GM19438 (cell line): ENCODE measurements at regions not wholly inside any gene's neighbourhood (a gene's known extent, or its start where the extent isn't known, plus 50 kb on each side); places are given as distances from the start of the nearest gene placed in this dataset.

ENCODE experiments used
- ATAC-seq: cut with Tn5 transposase; IDR thresholded peaks from one replicate; pipeline ENCODE4 v1.9.1; 2021; ENCODE audit warnings: low read depth; ENCODE audit not compliant: unreplicated experiment

DNA sequence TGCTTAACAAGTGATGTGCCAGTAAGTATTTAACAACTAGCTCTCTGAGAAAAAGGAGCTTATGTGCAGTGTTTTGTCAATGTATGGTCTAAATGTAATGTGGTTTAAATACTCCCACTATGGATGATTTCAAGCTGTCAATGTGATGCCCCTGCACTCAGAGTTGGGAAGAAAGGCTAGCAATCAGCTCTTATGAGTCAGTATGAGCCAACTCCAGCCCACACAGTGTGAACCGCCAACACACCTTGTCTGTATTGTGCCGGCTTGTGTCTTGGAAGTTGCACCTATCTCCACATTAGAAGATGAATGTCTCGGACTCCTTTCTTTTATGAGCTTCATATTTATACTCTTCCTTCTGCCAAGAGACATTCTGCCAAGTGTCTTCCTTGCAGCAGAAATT, 703.8 kb upstream of the RAB6C start:
- ATAC-seq, result no peak

DNA sequence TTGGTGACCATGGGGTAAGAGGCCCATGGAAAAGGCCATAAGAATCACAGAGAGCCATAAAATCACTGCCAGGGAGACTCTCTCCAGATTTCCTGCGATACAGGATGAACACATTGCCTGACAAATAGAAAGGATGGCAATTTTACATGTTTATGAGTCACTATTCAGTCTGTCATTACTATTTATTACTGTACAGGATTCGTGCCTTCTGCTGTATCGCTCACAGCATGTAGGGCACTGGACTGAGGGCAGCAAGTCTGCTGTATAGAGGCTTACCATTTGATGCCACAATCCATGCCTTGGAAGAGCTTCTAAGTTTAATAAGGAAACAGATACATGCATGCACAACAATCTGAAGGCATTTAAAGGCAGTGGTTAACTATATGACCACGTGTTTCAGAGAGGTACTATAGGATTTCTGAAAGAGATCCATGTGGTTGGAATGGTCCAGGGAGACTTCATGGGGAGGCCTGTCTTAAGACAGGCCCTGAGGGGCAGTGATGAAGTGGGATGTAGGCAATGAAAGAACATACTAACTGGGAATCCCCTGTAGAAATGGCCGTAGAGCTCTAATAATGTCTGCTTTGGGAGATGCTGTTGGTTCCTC, 702.4 kb upstream of the RAB6C start:
- ATAC-seq, result no peak

DNA sequence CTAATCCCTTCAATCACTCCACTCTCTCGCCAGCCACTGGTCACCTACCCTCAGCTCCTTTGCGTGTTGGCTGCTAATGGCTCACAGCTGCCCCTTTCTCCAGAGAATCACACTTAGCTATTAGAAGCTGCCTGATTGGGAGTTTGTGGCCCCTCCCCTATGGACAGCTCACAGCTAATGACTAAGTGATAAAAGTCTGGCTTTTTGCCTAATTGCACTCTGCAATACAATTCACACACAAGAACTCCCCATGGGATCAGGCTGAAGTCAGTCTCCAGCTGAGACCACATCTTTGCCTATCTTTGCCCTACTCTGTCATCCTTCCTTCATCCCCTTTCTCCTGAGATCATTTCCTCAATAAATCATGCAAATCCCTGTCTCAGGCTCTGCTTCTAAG, 701.9 kb upstream of the RAB6C start:
- no peak for ATAC-seq

DNA sequence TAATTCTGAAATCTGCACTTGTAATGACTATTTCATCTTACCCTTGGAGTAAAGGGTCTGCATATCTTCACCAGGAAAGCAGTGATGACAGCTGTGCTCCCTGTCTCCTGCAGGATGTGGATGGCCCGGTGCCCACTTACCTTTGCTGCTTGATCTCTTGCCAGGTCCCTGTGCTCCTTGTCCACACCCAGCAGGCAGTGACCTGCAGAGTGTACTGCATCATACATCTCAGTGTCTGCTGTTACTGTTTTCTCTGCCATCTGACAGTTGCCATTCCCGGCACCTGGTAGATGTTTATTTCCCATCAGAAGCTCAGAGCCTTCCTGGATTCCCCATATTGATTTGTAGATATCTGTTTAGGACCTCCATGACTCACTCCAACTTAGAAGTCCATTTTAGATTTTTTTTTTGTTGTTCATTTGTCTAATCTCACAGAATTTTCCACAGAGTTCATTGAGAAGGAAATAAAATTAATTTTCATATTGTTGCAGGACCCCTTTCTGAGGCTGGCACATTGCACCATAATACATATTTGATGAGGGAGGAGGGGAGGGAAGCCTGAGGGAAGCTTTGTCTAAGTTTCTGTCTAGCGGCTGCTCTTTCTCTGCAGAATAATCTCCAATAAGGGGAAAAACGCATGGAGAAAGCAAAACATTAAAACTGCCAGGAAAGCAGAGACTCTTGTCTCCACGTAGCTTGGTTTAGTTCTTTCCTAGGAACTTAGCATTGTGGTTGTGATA, 697.5 kb upstream of the RAB6C start:
- ATAC-seq, result no peak

DNA sequence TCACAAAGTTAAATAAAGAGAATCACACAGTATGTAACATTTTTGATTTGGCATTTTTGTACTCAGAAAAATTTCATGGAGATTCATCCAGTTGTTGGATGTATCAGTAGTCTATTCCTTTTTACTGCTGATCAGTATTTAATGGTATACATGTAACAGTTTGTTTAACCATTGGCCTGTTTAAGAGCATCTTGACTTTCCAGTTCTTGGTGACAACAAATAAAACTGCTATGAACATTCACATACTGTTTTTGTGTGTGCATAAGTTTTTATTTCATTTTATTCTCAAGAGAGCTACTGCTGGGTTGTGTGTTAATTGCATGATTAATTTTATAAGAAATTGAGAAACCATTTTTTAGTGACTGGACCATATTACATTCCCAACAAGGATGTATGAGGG, 694.5 kb upstream of the RAB6C start:
- no peak for ATAC-seq

DNA sequence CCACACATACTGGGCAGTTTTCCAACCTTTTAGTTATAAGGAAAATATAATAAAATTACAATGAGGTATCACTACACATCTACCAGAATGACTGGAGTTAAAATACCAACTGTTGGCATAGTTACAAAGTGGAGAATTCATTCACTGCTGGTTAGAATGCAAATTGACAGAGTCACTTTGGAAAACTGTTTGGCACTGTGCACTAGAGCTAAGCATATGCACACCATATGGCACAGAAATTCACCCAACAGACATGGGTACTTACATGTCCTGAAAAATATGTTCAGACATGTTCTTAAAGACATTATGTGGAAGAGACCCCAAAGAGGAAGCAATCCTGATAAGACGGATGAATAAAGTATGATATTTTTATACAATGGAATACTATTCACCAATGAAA, 686.1 kb upstream of the RAB6C start:
- ATAC-seq, result no peak

DNA sequence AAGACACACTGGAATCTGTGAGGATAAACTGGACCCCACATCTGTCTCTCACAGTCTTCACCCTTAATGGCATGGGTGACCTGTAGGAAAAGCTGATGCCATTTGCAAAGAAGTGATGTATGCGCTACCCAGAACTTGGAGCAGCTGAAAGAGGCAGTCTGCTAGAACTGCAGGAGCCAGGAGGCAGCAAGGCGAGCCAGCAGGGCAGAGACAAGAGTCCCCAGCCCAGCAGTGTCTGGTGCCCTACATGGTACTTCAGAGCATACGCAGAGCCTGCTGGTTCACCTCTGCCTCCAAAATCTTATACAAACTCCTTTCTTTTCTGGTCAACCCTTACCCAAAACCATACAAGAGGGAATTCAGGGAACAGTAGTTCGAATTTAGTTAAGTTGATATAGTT, 683.1 kb upstream of the RAB6C start:
- no peak for ATAC-seq

DNA sequence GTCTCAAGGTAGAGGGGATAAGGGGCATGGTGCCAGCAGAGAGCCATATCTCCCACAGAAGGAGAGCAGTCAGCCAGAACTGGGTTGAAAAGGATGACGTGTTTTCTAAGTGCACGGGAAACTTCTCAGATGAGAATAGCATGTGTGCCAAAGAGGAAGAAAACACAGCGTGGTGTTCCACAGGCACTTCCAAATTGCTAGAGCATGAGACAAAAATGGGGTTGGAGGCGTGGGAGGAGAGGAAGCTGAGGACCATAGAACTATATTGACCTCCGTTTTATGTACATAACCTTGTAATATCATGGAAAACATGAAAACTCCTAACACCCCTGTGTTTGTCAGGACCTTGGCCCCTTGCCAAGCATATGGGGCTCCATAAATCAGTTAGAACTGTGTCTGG, 682.7 kb upstream of the RAB6C start:
- no peak for ATAC-seq

DNA sequence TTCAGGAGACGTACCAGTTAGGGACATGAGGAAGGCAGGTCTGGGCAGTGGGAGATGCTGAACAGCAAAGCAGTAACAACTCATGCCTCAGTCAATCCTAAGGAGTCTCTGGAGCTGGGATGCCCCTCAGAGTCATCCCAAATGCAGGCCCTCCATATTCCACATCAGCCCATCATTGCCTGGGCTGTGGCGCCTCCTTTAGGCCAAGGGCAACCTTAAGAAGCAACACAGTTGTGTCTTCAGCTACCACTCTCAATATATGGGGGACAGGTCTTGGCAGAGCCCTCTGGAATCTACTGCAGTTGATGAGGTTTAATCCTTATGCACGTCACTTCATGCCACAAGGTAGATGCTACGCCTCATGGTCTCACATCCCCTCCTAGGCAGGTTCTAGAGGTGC, 682.0 kb upstream of the RAB6C start:
- no peak for ATAC-seq

DNA sequence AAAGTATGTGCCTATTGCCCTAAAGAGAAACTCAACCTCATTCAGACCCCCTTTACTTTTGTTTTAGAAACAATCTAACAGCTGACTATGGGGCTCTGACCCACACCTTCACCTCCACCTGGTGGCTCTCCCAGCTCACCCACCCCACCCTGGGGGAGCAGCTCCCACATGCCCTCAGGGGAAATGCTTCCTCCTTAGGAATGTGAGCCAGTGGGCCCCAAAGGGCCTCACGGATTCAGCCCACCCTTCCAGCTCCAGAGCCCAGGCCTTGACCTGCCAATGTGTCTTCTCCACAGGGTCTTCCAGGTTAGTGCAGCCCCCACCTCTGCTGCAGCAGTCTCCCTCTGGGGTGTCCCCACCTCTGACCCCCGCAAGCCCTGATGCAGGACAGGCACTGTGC, 680.1 kb upstream of the RAB6C start:
- ATAC-seq, result no peak

DNA sequence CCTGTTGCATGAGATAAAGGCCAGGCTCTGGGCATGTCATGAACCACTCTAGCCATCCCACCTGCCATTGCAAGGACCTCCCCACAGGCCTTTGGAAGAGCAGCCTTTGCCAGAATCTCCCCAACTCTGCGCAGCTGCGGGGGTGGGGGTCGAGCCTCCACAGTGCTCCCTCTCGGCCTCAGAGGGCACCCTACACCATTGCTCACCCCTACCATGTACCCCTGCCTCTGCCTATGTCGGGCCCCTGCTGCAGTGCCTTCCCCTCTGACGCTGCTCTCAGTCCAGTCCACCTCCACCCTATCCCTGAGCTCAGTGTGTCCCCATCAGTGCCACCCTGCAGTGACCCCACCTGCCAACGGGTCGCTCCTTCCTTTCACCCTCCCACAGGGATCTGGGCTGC, 679.7 kb upstream of the RAB6C start:
- ATAC-seq, result no peak

DNA sequence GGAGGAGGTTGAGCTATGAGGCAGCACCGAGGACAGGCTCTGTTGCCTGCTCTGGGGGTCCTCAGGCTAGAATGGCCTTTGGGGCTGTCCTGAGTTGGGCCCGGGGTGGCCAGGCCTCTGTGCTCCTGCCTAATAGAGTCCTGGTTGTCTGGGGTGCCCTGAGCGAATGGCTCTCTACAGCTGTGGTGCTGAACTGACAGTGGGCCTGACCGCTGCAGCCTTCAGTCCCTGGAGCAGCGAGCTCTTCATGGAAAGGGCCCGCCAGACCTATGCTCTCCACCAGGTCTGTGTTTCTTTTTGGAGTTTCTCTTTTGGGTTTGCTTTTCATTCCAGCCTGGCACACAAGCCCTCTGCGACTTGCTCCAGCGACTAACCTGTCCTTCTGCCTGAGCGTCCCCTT, 679.0 kb upstream of the RAB6C start:
- ATAC-seq, result no peak

DNA sequence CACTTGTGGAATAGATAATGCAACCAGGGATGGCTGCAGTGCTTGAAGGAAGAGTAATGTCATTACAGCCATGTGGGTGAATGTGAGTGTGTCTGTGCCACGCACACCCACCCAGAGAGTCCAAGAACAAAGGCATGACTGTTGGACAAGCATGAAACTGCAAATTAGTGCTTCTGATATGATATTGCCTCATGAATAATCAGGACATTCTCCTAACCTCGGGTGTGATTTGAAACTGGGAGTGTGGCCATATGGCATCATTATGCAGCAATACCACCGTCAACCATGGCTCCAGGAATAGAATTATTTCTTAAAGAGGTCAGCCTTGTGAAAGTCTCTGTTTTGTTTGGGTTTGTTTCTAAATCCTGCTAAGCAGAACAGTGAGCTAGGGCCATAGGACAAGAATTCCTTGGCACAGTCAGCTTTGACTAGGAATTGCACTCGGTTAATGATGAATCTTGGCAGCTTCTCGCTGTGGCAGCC, 678.0 kb upstream of the RAB6C start:
- ATAC-seq, result no peak

DNA sequence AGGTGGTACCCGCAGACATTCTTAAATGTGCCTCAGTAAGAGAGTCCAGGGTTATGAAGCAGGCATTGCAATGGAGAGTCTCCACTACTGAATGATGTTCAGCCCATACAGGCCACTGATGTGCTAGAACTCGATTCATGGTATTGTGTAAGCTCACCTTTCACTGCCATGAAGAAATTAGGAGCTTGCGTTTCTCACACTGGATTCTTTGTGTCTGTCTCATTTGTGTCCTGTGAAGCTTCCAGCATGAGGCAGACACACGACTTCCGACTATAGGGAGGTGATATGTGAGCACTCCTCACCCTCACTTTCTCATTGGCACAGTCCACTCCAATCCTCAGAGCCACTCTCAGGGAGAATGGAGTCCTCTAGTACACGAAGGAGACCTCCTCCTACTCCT, 677.4 kb upstream of the RAB6C start:
- no peak for ATAC-seq

DNA sequence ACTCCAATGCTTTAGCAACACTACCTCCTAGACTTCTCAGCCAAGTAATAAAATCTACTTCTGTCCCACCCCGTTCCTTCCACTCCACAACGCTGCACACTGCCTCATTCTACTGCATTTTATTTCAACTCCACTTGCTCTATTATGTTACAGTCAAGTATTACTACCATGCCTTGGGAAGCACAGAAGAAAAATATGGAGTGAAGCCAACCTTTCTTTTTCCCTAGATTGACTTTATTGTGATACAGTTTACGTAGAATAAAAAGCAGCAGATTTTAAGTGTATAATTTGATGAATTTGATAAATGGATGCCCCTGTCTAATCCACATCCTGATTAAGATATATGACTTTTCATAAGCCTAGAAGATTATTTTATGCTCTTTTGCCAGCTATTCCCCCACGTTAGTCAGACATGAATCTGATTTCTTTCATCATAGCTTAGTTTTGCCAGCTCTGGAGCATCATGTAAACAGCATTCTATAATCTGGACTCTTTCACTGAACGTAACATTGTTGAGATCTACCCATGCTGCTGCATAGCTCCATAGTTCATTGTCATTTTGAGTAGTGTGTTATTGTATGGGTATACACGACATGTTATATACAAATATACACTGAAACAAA, 676.8 kb upstream of the RAB6C start:
- no peak for ATAC-seq

DNA sequence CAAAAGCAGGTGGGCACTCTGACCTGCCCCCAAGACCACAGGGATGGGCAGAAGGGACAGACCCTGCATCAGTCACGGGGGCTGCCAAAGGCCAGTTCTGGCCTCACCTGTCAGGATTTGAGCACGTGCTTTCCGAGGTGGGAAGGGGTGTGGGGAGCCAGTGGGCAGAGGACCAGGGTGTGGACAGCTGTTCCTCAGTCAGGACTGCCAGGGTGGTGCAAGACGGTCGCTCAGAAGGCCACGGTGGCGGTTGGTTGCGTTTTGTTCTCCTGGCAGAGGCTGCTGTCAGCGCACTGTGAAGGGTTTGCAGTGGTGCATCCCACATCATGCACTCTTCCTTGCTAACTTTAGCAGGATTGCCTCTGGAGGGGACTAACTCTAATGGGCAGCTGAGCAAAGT, 665.3 kb upstream of the RAB6C start:
- ATAC-seq, result no peak

DNA sequence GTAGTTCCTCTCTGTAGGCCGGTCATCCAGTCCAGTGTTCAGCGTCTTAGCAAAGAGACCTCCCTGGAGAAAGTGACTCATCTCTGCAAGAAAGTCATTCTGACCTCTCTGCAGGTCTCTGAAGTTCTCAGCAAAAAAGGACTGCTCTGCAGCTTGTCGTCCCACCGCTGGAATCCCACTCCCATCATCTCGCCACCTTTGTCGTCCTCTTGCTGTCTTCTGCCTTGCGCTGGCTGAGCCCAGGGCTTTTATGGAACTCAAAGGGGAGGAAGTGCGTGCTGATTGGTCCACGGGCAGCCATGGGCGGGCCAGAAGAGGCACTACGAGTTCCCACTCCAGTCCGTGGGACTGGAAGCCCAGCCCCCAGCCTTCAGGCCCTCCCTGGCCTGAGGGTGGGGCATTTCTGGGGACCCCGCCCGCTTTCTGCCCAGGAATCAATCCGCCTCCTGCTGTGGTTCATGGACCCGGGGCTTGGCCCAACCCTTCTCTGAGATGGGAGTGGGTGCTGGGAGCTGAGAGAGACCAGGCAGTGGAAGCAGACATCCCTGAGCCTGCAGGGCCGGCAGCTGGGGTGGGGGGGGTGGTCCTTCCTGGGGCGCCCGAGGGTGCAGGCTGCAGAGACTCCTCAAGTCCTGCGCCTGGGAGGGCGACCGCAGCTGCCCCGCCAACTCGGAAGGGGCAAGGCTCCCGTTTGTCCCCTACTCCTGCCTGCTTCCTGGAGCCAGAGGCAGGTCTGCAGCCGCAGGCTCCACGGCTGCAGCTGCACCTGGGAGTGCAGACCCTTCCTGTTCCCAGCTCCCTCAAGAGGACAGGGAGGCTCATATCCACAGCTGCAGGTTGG, 660.7 kb upstream of the RAB6C start:
- no peak for ATAC-seq

DNA sequence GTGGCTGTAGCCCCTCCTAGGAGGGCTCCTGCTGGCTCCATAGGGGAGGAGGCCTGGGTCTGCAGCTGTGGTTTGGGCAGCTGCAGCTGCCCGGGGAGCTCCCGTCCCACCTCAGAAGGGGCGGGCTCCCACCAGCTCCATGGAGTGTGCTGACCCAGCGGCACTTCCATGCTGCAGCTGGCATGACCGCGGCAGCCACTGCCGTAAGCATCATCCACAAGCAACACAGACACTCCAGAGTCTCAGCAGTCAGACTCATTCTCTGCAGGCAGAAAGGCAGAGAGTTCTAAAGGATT, 660.1 kb upstream of the RAB6C start:
- no peak for ATAC-seq

DNA sequence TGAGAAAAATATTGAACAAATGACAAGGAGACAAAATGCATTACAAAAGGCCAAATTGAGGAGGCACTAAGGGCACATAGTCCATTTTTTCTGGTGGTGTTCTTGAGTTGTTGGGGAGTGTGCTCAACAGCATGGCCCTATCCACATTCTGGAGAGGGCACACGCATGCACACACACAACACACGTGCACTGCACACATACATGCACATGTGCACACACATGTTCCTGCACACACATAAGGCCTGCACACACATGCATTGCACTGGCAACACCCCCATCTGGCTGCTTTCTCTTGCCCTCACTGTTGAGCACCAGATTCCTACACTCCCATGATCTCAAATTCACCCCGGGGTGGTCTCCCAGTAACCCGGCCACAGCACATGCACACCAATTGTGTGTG, 659.2 kb upstream of the RAB6C start:
- ATAC-seq, result no peak

DNA sequence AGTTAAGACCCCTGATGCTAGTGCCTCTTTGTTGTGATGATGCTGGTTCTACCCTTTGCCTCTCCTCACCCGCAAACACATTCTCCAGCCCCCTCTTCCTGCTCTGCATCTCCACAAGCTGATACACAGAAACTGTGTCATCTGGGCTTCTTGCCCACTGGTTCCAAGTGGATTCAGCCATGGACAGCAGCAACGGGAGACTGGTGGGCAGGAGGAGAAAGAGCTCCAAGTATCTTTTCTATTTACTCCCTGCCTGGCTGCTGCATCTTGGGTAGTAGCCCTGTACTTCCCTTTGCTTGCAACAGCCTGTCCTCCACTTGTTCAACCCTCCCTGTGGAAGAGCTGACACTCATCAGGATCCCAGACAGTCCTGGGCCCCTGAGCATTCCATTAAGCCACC, 655.1 kb upstream of the RAB6C start:
- ATAC-seq, result no peak

DNA sequence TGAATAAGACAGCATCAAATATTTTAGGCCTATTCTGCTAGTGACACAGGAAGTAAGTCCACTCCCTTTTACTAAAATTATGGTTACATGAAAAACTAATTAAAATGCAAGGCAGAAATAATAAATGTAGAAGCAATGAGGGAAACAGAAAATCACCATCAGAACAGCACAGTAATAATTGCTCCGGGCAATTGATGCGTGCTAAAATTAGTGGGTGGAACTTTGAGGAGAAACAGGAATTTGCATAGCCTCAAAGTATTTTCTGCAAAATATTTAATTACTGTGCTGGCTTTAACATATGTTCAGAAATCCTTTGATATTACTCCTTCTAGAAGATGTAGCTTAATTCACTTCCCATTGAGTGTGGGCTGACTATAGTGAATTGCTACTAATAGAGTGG, 654.3 kb upstream of the RAB6C start:
- no peak for ATAC-seq
